ENCODE measurements at regions not wholly inside any gene's neighbourhood (a gene's known extent, or its start where the extent isn't known, plus 50 kb on each side); places are given as distances from the start of the nearest gene placed in this dataset.

DNA sequence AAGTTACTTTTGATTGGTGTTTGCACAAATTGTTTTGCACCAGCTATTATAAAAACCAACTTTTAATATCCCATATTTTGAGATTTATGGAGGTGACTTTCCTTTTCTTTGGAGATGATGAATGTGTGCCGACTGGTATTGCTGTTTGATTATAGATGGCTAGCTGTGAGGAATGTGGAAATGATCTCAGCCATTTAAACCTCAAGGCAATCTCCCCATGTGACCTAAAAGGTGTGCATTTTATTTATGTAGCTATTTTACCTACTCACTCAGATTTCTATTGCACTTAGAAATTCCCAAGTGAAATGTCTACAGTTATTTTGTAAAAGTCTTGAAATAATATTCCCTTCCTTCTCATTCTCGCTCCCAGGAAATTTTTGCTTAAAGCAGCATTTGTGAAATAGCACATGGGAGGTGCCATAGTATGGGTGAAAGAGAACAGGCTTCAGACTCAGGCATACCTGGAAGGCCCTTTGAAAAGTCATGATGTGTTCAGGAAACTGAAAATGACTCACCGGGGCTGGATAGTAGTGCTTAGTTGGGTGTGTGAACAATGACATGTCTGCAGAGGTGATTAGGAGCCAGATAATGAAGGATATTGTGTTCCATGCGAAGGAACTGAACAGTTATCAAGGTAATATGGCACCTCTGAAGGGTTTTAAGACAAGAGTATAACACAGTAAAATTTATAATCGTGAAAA lies 247.6 kb downstream of the CBLL2 start:
- H3K4me3 Mint-ChIP-seq: no peak overlapping the region
- H3K27me3 Mint-ChIP-seq: peaks cover 0 to 3% (median 0%) of the 10 kb centered on the region in 5 donors
- CTCF ChIA-PET: no interaction called here

DNA sequence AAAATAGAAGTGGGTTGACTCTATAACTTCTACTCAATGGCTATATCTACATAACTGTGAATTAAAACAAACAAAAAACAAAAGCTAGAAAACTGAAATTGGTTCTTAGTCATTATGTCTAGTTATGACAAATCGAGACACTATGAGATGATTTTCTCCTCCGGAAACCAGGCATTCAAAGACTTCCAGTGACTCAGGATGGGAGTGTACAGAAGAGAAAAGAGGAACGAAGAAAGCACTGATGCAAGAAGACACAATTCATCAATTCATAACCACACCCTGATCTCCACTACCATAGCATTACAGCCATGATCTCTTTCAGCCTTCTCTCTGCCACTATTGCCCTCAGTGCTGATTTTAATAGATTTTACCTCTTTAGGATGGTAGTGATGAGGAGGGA lies 253.6 kb downstream of the CBLL2 start:
- CTCF ChIA-PET: no interaction called here
- no peaks in the 10 kb centered on the region for H3K27me3 Mint-ChIP-seq
- H3K4me1 ChIP-seq (ENCODE audit: control insufficient read depth in 2 of 2, insufficient read depth in 2 of 2, low read length in 2 of 2): no peaks in the 10 kb centered on the region
- no peaks in the 10 kb centered on the region for H3K36me3 ChIP-seq (ENCODE audit: control insufficient read depth in 2 of 3, insufficient read depth in 3 of 3, low read length in 3 of 3)
- POLR2A ChIA-PET: no interaction called here
- no peaks in the 10 kb centered on the region for H3K9me3 ChIP-seq (ENCODE audit: control insufficient read depth in 2 of 3, low read length in 3 of 3)
- H3K36me3 Mint-ChIP-seq: peaks cover 0 to 3% (median 0%) of the 10 kb centered on the region in 5 donors
- DNase-seq: no peak
- peaks cover 0 to 8% (median 3%) of the 10 kb centered on the region in 11 donors for H3K9me3 Mint-ChIP-seq
- H3K4me3 Mint-ChIP-seq: no peak overlapping the region
- H3K27ac Mint-ChIP-seq: peak overlapping the region in 1 of 9 donors; percentile 63
- no peak for ATAC-seq
- H3K27ac ChIP-seq (ENCODE audit: low read depth, low read length): no peak overlapping the region
- no peaks in the 10 kb centered on the region for H3K27me3 ChIP-seq (ENCODE audit: control insufficient read depth in 2 of 2, insufficient read depth in 2 of 2, low read length in 2 of 2)
- intact Hi-C loops (cut with micrococcal nuclease): no loop called here
- H3K4me3 ChIP-seq (ENCODE audit: low read length): no peak overlapping the region
- no peaks in the 10 kb centered on the region for H3K4me1 Mint-ChIP-seq

More for the DNA sequence above, 247.6 kb downstream of the CBLL2 start:
- ATAC-seq (no peak), DNase-seq (no peak)
- H3K4me3 ChIP-seq (ENCODE audit: low read length): no peak overlapping the region
- no peaks in the 10 kb centered on the region for H3K4me1 Mint-ChIP-seq
- POLR2A ChIA-PET: no interaction called here
- H3K36me3 ChIP-seq (ENCODE audit: control insufficient read depth in 2 of 3, insufficient read depth in 3 of 3, low read length in 3 of 3): no peaks in the 10 kb centered on the region
- H3K27ac ChIP-seq (ENCODE audit: low read depth, low read length): no peak overlapping the region
- H3K9me3 ChIP-seq (ENCODE audit: control insufficient read depth in 2 of 3, low read length in 3 of 3): no peaks in the 10 kb centered on the region
- peaks cover 0 to 4% (median 0%) of the 10 kb centered on the region in 11 donors for H3K9me3 Mint-ChIP-seq
- no peaks in the 10 kb centered on the region for H3K36me3 Mint-ChIP-seq
- no peaks in the 10 kb centered on the region for H3K27me3 ChIP-seq (ENCODE audit: control insufficient read depth in 2 of 2, insufficient read depth in 2 of 2, low read length in 2 of 2)
- H3K4me1 ChIP-seq (ENCODE audit: control insufficient read depth in 2 of 2, insufficient read depth in 2 of 2, low read length in 2 of 2): no peaks in the 10 kb centered on the region
- no peak overlapping the region for H3K27ac Mint-ChIP-seq
- intact Hi-C loops (cut with micrococcal nuclease): no loop called here

DNA sequence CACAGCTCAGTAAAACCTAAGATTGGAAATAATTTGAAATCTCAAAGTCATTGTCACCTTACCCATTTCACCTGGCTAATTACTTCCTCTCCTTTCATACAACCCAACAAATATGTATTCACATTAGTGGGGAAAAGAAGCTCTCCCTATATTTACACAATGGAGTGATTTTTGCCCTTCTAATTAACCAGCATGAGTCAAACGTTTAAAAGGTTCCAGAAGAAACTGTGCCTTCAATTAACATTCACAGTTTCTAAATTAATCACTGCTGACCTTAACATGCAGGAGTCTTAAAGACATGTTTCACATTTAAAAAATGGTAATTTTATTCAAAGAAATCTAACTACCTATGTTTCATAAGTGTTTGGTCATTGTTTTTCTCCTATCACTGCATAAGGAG lies 254.6 kb downstream of the CBLL2 start:
- H3K36me3 ChIP-seq (ENCODE audit: control insufficient read depth in 2 of 3, insufficient read depth in 3 of 3, low read length in 3 of 3): no peaks in the 10 kb centered on the region
- ATAC-seq (no peak), DNase-seq (no peak)
- intact Hi-C loops (cut with micrococcal nuclease): no loop called here
- H3K27ac Mint-ChIP-seq: no peak overlapping the region
- peaks cover 0 to 8% (median 3%) of the 10 kb centered on the region in 11 donors for H3K9me3 Mint-ChIP-seq
- H3K27me3 ChIP-seq (ENCODE audit: control insufficient read depth in 2 of 2, insufficient read depth in 2 of 2, low read length in 2 of 2): no peaks in the 10 kb centered on the region
- no peaks in the 10 kb centered on the region for H3K9me3 ChIP-seq (ENCODE audit: control insufficient read depth in 2 of 3, low read length in 3 of 3)
- peaks cover 0 to 3% (median 0%) of the 10 kb centered on the region in 5 donors for H3K36me3 Mint-ChIP-seq
- H3K4me3 Mint-ChIP-seq: no peak overlapping the region
- no peak overlapping the region for H3K27ac ChIP-seq (ENCODE audit: low read depth, low read length)
- ChIA-PET POLR2A (no interaction called here), CTCF (no interaction called here)
- H3K4me1 Mint-ChIP-seq: no peaks in the 10 kb centered on the region
- H3K4me3 ChIP-seq (ENCODE audit: low read length): no peak overlapping the region
- no peaks in the 10 kb centered on the region for H3K4me1 ChIP-seq (ENCODE audit: control insufficient read depth in 2 of 2, insufficient read depth in 2 of 2, low read length in 2 of 2)
- H3K27me3 Mint-ChIP-seq: no peaks in the 10 kb centered on the region

DNA sequence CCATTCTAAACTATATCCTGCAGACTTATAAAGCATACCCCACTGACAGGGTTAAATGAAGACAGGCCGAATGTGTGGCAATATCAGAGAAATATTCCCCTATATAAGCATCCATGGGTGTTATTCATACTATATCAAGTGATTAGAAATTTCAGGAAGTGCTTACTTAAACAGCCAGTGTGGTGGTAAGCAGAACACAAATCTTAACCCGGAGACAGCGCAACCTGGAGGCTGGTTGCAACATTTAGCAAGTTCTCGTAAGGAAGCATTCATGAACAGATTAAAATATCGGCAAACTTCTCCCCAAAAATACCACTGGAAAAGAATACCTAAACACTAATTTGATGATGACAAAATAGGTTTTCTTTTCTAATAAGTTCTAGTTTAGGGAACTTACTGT lies 261.2 kb downstream of the CBLL2 start:
- no peak for ATAC-seq

DNA sequence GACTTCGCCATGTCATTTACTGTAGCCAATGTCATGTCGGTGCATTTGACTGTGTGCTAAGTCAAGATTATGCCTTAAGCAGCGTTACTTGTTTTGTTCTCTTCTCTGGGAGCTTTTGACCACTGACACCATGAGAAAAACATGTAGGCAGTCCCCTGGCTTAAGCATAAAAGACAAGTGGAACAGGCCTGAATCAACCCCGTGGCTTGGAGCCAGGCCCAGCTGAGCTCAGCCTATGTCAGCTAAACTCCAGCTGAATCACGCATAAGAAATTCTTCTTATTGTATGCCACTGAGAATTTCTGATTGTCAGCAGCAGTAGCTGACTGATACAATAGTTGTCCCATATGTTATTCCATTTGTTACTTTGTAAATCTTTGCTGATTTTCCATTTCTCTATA lies 261.9 kb downstream of the CBLL2 start:
- Histone ChIP-seq H3K27ac (ENCODE audit: low read depth, low read length) (no peak overlapping the region), H3K36me3 (ENCODE audit: control insufficient read depth in 2 of 3, insufficient read depth in 3 of 3, low read length in 3 of 3) (no peaks in the 10 kb centered on the region), H3K4me1 (ENCODE audit: control insufficient read depth in 2 of 2, insufficient read depth in 2 of 2, low read length in 2 of 2) (no peaks in the 10 kb centered on the region), H3K4me3 (ENCODE audit: low read length) (no peak overlapping the region), H3K27me3 (ENCODE audit: control insufficient read depth in 2 of 2, insufficient read depth in 2 of 2, low read length in 2 of 2) (no peaks in the 10 kb centered on the region), H3K9me3 (ENCODE audit: control insufficient read depth in 2 of 3, low read length in 3 of 3) (no peaks in the 10 kb centered on the region)
- ChIA-PET POLR2A (no interaction called here), CTCF (no interaction called here)
- Mint-ChIP-seq H3K9me3 (peaks cover 0 to 9% (median 0%) of the 10 kb centered on the region in 11 donors), H3K27ac (no peak overlapping the region), H3K4me1 (no peaks in the 10 kb centered on the region), H3K27me3 (no peaks in the 10 kb centered on the region), H3K4me3 (no peak overlapping the region), H3K36me3 (no peaks in the 10 kb centered on the region)
- ATAC-seq (no peak), DNase-seq (no peak)
- intact Hi-C loops (cut with micrococcal nuclease): no loop called here

More for the DNA sequence above, 261.2 kb downstream of the CBLL2 start:
- Histone ChIP-seq H3K4me3 (ENCODE audit: low read length) (no peak overlapping the region), H3K9me3 (ENCODE audit: control insufficient read depth in 2 of 3, low read length in 3 of 3) (no peaks in the 10 kb centered on the region), H3K27me3 (ENCODE audit: control insufficient read depth in 2 of 2, insufficient read depth in 2 of 2, low read length in 2 of 2) (no peaks in the 10 kb centered on the region), H3K27ac (ENCODE audit: low read depth, low read length) (no peak overlapping the region), H3K4me1 (ENCODE audit: control insufficient read depth in 2 of 2, insufficient read depth in 2 of 2, low read length in 2 of 2) (no peaks in the 10 kb centered on the region), H3K36me3 (ENCODE audit: control insufficient read depth in 2 of 3, insufficient read depth in 3 of 3, low read length in 3 of 3) (no peaks in the 10 kb centered on the region)
- no peak for DNase-seq
- no peak overlapping the region for H3K4me3 Mint-ChIP-seq
- POLR2A ChIA-PET: no interaction called here
- CTCF ChIA-PET: no interaction called here
- H3K27ac Mint-ChIP-seq: no peak overlapping the region
- peaks cover 0 to 3% (median 0%) of the 10 kb centered on the region in 5 donors for H3K36me3 Mint-ChIP-seq
- no peaks in the 10 kb centered on the region for H3K4me1 Mint-ChIP-seq
- intact Hi-C loops (cut with micrococcal nuclease): no loop called here
- no peaks in the 10 kb centered on the region for H3K27me3 Mint-ChIP-seq
- H3K9me3 Mint-ChIP-seq: peaks cover 0 to 8% (median 0%) of the 10 kb centered on the region in 11 donors

DNA sequence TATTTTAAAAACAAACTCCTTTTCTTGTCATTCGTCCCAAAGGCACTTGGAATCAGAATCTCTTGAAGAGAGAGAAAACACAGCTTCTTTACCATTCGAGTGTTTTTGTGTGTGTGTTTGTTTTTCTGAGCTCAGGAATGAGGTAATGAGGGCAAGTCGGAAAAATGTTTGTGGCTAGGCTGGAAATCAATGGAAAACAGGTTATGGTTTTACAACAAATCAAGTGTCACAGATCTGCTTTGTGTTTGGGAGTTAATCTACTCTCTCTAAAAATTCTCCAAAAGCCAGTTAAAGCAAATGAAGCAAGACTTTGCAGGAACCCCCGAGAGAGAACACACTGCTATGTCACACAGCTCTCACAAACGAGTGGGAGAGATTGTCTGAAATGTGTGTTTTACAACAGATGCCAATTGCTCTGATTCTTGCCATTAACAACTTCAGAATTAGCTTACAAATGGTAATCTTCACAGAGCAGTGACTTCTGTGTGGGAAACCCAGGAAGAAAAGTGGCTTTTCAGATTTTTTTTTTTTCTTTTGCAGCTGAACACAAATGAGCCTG lies 264.1 kb downstream of the CBLL2 start:
- CTCF ChIA-PET: interaction anchor here (0.7 kb wide), 1 partner anchor 132 kb away, joined by 3 read pairs; no protein-coding TSS in a partner anchor
- ATAC-seq: no peak
- intact Hi-C loops (cut with micrococcal nuclease): no loop called here
- Histone ChIP-seq H3K36me3 (ENCODE audit: control insufficient read depth in 2 of 3, insufficient read depth in 3 of 3, low read length in 3 of 3) (no peaks in the 10 kb centered on the region), H3K4me3 (ENCODE audit: low read length) (no peak overlapping the region), H3K9me3 (ENCODE audit: control insufficient read depth in 2 of 3, low read length in 3 of 3) (no peaks in the 10 kb centered on the region), H3K27ac (ENCODE audit: low read depth, low read length) (no peak overlapping the region), H3K4me1 (ENCODE audit: control insufficient read depth in 2 of 2, insufficient read depth in 2 of 2, low read length in 2 of 2) (no peaks in the 10 kb centered on the region), H3K27me3 (ENCODE audit: control insufficient read depth in 2 of 2, insufficient read depth in 2 of 2, low read length in 2 of 2) (no peaks in the 10 kb centered on the region)
- H3K4me3 Mint-ChIP-seq: no peak overlapping the region
- POLR2A ChIA-PET: no interaction called here
- H3K27ac Mint-ChIP-seq: no peak overlapping the region
- H3K36me3 Mint-ChIP-seq: no peaks in the 10 kb centered on the region
- H3K4me1 Mint-ChIP-seq: no peaks in the 10 kb centered on the region
- H3K27me3 Mint-ChIP-seq: no peaks in the 10 kb centered on the region
- peaks cover 0 to 9% (median 1%) of the 10 kb centered on the region in 11 donors for H3K9me3 Mint-ChIP-seq
- DNase-seq: no peak

DNA sequence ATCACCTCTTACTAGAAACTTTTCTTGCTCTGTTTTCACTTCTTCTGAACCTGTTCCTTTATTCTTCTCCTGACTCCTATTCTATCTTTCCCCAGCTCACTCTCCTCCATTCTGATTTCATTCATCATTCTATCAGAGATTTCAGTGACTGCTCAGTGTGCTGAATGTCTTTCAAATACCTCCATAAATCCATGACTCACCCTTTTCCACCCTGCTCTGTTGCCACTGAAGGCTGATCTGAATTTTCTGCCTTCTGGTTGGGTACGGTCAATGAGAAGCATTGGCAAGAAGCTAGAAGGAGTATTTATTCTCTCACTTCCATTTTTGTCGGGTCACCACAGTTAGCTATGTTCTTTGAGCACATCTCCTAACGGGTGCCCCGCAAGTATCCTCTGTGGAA lies 265.9 kb downstream of the CBLL2 start:
- no peak for ATAC-seq
- Mint-ChIP-seq H3K9me3 (peaks cover 0 to 17% (median 2%) of the 10 kb centered on the region in 11 donors), H3K4me3 (no peak overlapping the region), H3K36me3 (no peaks in the 10 kb centered on the region), H3K27ac (no peak overlapping the region), H3K27me3 (no peaks in the 10 kb centered on the region), H3K4me1 (no peaks in the 10 kb centered on the region)
- intact Hi-C loops (cut with micrococcal nuclease): no loop called here
- no peak overlapping the region for H3K27ac ChIP-seq (ENCODE audit: low read depth, low read length)
- no peak for DNase-seq
- no peaks in the 10 kb centered on the region for H3K4me1 ChIP-seq (ENCODE audit: control insufficient read depth in 2 of 2, insufficient read depth in 2 of 2, low read length in 2 of 2)
- H3K27me3 ChIP-seq (ENCODE audit: control insufficient read depth in 2 of 2, insufficient read depth in 2 of 2, low read length in 2 of 2): no peaks in the 10 kb centered on the region
- ChIA-PET CTCF (no interaction called here), POLR2A (no interaction called here)
- H3K9me3 ChIP-seq (ENCODE audit: control insufficient read depth in 2 of 3, low read length in 3 of 3): no peaks in the 10 kb centered on the region
- no peaks in the 10 kb centered on the region for H3K36me3 ChIP-seq (ENCODE audit: control insufficient read depth in 2 of 3, insufficient read depth in 3 of 3, low read length in 3 of 3)
- H3K4me3 ChIP-seq (ENCODE audit: low read length): no peak overlapping the region

All from naive thymus-derived CD4-positive, alpha-beta T cell (primary cell).